ENCODE measurements at regions not wholly inside any gene's neighbourhood (a gene's known extent, or its start where the extent isn't known, plus 50 kb on each side); places are given as distances from the start of the nearest gene placed in this dataset.

DNA sequence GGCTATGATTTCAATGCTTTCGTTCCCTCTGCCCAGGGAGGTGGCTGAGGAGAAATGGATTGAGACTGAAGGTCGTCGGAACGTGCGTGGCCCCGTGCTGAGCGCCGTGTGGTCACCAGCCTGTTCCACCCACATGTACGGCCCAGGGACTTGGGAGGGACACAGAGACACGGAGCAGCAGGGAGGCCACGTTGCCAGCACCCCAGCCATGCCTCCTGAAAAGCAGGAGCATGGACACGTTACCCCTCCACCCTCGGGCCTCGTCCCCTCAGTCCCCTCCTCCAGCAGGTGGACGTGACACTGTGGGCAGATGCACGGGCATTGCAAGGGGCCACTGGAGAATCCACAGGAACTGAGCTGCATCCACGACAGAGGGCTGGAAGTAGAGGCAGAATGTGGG is 133.1 kb upstream of the CST7 start:
- in situ Hi-C loops (cut with MboI; ENCODE audit: low sequenced_read_pairs) = no loop called here
- Histone ChIP-seq H3K56ac (ENCODE audit: extremely low read depth, insufficient read depth, low read length) (no peak overlapping the region), H2AFZ (replicated peaks; ENCODE audit: low read length, poor library complexity) (no peak overlapping the region), H2BK120ac (ENCODE audit: low read depth, low read length) (no peak overlapping the region), H2BK15ac (ENCODE audit: low read depth, low read length) (no peak overlapping the region), H3K9me1 (ENCODE audit: insufficient read depth, low read length) (no peaks in the 10 kb centered on the region), H3K4me2 (ENCODE audit: low read depth, low read length) (no peak overlapping the region), H3K27me3 (ENCODE audit: control insufficient read depth, insufficient read depth, low read length) (no peaks in the 10 kb centered on the region; the same call in none of the 2 replicates), H3K14ac (replicated peaks; ENCODE audit: low read depth, low read length) (no peak overlapping the region), H4K8ac (ENCODE audit: low read depth in 2 of 2, low read length in 2 of 2) (no peak overlapping the region), H3K4me3 (ENCODE audit: insufficient read depth, low read depth, low read length) (no peak overlapping the region), H2AK9ac (replicated peaks; ENCODE audit: low read depth, low read length, poor library complexity) (no peak overlapping the region), H3K23ac (ENCODE audit: low read depth, low read length) (no peak overlapping the region), H4K91ac (ENCODE audit: insufficient read depth, low read depth, low read length) (no peak overlapping the region), H3K9ac (ENCODE audit: low read depth, low read length) (no peak overlapping the region), H2AK5ac (ENCODE audit: low read depth, low read length) (no peak overlapping the region), H3K27ac (ENCODE audit: insufficient read depth, low read length) (no peak overlapping the region), H4K5ac (ENCODE audit: low read depth, low read length) (no peak overlapping the region), H2BK5ac (ENCODE audit: low read depth, low read length, poor library complexity, severe bottlenecking) (no peak overlapping the region), H3K18ac (ENCODE audit: low read depth, low read length) (no peak overlapping the region), H3K79me1 (ENCODE audit: low read depth in 1 of 2, low read length in 2 of 2) (no peaks in the 10 kb centered on the region), H3K4ac (ENCODE audit: low read depth, low read length) (no peak overlapping the region), H4K20me1 (ENCODE audit: insufficient read depth, low read length) (no peaks in the 10 kb centered on the region), H2BK20ac (ENCODE audit: low read depth, low read length) (no peak overlapping the region), H3K36me3 (ENCODE audit: control insufficient read depth, insufficient read depth, low read length) (no peaks in the 10 kb centered on the region), H3K9me3 (ENCODE audit: control insufficient read depth, insufficient read depth, low read length) (no peaks in the 10 kb centered on the region), H3K4me1 (ENCODE audit: control insufficient read depth, insufficient read depth, low read length) (no peaks in the 10 kb centered on the region)
- ChIA-PET POLR2A (ENCODE audit: unreplicated experiment) (no interaction called here), CTCF (no interaction called here)
- BruUV-seq (replicated peaks) = no TSS peak
- TF ChIP-seq SMC3 (IDR thresholded peaks at IDR 0.05; ENCODE audit: low read depth, low read length) (no peak), RCOR1 (IDR thresholded peaks at IDR 0.05; ENCODE audit: insufficient replicate concordance, low read length) (no peak), NFE2L2 (IDR thresholded peaks at IDR 0.05; ENCODE audit: low read depth, low read length) (no peak), RAD21 (IDR thresholded peaks at IDR 0.05; ENCODE audit: low read length) (no peak), FOS (IDR thresholded peaks at IDR 0.05; ENCODE audit: low read depth, low read length) (no peak), POLR2A (IDR thresholded peaks at IDR 0.05; ENCODE audit: low read depth, low read length) (no peak), BHLHE40 (IDR thresholded peaks at IDR 0.05; ENCODE audit: low read depth, low read length) (no peak), MAZ (IDR thresholded peaks at IDR 0.05; ENCODE audit: borderline replicate concordance, low read depth, low read length) (no peak), MAFK (IDR thresholded peaks at IDR 0.05; ENCODE audit: low read depth, low read length) (no peak), CHD1 (IDR thresholded peaks at IDR 0.05; ENCODE audit: low read depth, low read length) (no peak), USF2 (IDR thresholded peaks at IDR 0.05; ENCODE audit: low read depth, low read length) (no peak), RFX5 (IDR thresholded peaks at IDR 0.05; ENCODE audit: low read depth, low read length) (no peak), CEBPB (IDR thresholded peaks at IDR 0.05; ENCODE audit: low read depth, low read length) (no peak), MXI1 (IDR thresholded peaks at IDR 0.05; ENCODE audit: borderline replicate concordance, low read depth, low read length) (no peak)
- TF ChIP-seq, protein P1, sequence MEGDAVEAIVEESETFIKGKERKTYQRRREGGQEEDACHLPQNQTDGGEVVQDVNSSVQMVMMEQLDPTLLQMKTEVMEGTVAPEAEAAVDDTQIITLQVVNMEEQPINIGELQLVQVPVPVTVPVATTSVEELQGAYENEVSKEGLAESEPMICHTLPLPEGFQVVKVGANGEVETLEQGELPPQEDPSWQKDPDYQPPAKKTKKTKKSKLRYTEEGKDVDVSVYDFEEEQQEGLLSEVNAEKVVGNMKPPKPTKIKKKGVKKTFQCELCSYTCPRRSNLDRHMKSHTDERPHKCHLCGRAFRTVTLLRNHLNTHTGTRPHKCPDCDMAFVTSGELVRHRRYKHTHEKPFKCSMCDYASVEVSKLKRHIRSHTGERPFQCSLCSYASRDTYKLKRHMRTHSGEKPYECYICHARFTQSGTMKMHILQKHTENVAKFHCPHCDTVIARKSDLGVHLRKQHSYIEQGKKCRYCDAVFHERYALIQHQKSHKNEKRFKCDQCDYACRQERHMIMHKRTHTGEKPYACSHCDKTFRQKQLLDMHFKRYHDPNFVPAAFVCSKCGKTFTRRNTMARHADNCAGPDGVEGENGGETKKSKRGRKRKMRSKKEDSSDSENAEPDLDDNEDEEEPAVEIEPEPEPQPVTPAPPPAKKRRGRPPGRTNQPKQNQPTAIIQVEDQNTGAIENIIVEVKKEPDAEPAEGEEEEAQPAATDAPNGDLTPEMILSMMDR (conservative IDR thresholded peaks at IDR 0.05; ENCODE audit: low read depth, low read length) = no peak
- TF ChIP-seq, protein P2, sequence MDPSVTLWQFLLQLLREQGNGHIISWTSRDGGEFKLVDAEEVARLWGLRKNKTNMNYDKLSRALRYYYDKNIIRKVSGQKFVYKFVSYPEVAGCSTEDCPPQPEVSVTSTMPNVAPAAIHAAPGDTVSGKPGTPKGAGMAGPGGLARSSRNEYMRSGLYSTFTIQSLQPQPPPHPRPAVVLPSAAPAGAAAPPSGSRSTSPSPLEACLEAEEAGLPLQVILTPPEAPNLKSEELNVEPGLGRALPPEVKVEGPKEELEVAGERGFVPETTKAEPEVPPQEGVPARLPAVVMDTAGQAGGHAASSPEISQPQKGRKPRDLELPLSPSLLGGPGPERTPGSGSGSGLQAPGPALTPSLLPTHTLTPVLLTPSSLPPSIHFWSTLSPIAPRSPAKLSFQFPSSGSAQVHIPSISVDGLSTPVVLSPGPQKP (IDR thresholded peaks at IDR 0.05; ENCODE audit: borderline replicate concordance, low read depth, low read length) = no peak
- intact Hi-C loops (cut with micrococcal nuclease) = no loop called here
- DNase-seq (no peak), ATAC-seq (ENCODE audit: low read depth) (no peak)
- dilution Hi-C loops (cut with HindIII; ENCODE audit: low sequenced_read_pairs, unreplicated experiment) = no loop called here
- WGBS, 2 experiments (ENCODE audit: extremely low coverage in 2 of 2, insufficient read length in 1 of 2) = no CpG with 5 or more reads among the region's 17 CpGs
